ENCODE measurements at regions not wholly inside any gene's neighbourhood (a gene's known extent, or its start where the extent isn't known, plus 50 kb on each side); places are given as distances from the start of the nearest gene placed in this dataset.
A peak's percentile ranks its signal among the peaks of the same experiment; 100 is the strongest.
"Not testable (repeated sequence)": the region's sequence is repeated elsewhere in the genome, so short reads cannot be mapped to it uniquely, and the experiment has no call there.

DNA sequence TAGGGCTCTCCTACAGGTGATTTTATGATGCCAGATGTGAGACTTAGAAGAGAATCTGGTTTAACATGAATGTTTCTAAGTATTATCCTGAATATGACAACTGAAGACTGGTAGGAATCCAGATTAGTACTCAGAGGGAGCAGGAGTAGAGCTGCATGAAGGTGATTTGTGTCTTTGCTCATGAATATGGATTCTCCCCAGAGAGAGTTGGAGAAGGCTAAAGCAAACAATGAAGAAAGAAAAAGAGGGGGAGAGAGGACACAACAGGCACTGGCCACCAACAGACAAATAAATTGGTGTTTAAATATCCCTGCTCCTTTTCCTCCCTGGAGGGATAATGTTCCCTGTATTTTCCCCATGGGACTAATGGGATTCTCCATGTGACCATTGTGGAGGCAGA lies 427.0 kb upstream of the KLF12 start:
- no peak for DNase-seq

DNA sequence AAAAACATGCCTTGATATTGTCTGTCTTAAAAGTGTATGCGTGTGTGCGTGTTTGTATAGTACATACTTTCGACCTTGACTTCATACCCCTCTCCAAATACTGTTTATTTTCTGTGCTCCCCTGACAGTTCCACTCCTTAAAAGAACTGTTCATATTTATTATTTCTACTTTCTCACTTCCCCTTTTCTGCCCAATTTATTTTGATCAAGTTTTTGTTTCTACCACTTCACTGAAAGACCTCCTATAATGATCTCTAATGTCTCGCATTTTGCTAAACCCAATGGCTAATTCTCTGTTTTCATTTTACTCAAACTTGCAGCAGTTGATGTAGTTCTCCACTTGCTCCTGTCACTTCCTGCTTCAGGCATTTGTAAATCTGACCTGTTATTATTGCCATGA lies 426.1 kb upstream of the KLF12 start:
- no peak for DNase-seq

GRCh38 chr13:74557870-74558269 lies 423.7 kb upstream of the KLF12 start:
- no peak for DNase-seq

- no peak for DNase-seq
Measured at GRCh38 chr13:74555651-74556420, 421.6 kb upstream of the KLF12 start.

- no peak for DNase-seq
Measured at GRCh38 chr13:74555276-74555625, 421.0 kb upstream of the KLF12 start.

DNA sequence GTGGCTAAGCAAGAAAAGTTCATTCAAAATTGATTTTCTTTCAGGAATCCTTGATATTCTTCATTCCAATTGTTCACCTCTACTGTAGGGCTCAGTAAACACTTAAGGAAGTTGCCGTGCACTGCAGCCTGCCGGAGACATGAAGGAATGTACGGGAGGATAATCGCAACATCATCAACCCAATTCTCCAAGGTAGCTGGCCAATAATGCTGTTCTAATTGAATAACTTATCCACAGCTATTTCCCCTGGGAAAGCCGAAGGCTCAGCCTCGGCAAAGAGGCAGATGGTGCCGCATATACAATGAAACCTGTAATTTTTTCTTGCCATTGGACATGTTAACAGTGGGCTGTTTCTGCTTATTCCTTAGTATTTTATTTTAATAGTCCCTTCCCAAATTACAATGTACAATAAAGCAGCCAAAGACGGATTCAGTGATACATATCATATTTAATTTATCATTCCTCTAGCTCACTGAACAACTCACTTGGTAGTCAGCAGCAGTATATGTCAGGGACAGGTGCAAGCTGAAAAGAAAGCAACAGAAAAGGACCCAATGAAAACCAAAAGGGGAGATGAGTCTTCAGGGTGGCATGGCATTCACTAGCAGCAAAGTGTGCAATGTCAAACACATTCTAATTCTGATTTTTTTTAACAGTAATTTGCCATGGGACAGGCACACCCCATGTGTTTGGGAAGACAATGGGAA lies 420.5 kb upstream of the KLF12 start:
- no peak for DNase-seq

DNA sequence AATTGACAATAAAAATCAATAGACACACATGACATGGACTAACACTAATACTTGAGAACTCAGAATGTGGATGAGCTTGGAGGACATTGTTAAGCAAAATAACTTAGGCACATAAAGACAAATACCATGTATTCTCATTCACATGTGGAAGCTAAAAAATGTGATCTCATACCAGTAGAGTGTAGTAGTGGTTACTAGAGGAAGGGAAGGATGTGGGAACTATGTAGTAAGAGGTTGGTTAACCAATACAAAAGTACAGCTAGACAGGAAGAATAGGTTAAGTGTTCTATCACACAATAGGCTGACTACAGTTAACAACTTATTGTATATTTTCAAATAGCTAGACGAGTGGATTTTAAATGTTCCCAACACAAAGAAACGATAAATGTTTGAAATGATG lies 415.8 kb upstream of the KLF12 start:
- peak in 2 of 5 experiments; percentile 26 to 68 for DNase-seq

- DNase-seq, result not testable (repeated sequence)
Measured at GRCh38 chr13:74536649-74537048, 402.4 kb upstream of the KLF12 start.

- no peak for DNase-seq
Measured at GRCh38 chr13:74533226-74533625, 399.0 kb upstream of the KLF12 start.

DNA sequence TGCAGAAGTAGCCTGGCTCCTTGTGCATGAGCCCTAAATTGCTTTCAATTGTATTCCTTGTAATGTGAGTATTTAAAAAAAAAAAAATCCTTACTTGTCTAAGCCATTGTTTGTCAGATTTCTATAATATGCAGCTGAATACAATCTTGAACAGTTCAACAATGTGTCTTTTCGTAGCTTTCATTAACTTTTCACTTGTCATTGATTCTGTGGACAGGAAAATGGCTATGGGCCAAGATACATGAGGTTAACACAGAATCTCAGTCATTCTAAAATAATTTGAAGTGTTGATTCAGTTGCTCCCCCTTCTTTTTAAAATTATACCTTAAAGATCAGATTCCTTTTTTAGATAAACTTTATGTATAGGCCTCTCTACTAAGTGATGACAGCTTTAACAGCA lies 395.8 kb upstream of the KLF12 start:
- DNase-seq, result no peak

- DNase-seq, result no peak
Measured at GRCh38 chr13:74528734-74529513, 394.7 kb upstream of the KLF12 start.

DNA sequence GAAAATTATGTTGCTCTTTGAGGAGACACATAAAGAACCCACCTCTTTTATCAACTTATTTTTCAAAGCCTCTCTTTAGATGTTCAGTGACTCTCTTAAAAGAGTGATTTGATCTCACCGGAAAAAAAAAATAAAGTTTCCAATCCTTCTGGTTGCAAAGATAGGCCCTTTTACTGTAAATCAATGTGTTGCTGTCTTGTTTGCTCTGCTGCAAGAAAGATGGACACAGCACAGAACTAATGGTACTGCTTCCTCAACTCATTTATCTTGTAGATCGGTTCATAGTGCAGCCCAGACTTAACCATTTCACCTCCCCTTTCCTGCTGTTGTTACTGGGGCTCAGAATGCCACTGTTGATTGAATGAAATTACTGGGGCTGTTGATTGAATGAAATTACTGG lies 388.9 kb upstream of the KLF12 start:
- DNase-seq, result no peak

- no peak for DNase-seq
Measured at GRCh38 chr13:74511523-74511922, 377.3 kb upstream of the KLF12 start.

- DNase-seq, result no peak
Measured at GRCh38 chr13:74487091-74487722, 353.0 kb upstream of the KLF12 start.

GRCh38 chr13:74485757-74486156 lies 351.6 kb upstream of the KLF12 start:
- no peak for DNase-seq

DNA sequence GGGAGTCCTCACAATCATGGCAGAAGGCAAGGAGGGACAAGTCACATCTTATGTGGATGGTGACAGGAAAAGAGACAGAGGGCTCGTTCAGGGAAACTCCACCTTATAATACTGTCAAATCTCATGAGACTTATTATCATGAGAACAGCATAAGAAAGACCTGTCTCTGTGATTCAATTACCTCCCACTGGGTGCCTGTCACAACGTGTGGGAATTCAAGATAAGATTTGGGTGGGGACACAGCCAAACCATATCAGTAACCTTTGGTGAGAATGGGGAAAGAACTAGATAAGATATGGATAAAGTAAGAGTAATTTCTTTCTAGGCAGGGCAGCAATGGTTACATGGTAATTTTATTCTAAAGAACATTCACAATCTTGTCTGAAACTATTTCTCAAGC lies 344.9 kb upstream of the KLF12 start:
- DNase-seq, result no peak

DNA sequence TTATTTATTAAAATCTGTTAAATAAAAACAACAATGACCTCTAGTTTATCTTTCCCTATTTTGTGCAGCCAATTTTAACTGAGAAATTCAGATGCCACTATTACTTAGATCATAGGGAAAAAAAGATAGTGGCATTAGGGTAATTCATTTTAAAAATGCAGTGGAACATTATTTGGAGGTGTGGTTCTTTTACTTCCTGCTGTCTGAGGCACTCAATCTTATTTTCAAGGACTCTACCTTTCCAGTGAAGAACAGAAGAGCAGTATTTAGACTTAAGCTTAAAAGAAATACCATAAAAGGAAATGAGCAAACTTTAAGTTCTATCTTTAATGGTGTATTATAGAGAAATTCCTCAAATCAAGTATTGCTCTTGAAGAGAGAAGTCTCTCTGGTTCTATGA lies 342.6 kb upstream of the KLF12 start:
- DNase-seq, result no peak

DNA sequence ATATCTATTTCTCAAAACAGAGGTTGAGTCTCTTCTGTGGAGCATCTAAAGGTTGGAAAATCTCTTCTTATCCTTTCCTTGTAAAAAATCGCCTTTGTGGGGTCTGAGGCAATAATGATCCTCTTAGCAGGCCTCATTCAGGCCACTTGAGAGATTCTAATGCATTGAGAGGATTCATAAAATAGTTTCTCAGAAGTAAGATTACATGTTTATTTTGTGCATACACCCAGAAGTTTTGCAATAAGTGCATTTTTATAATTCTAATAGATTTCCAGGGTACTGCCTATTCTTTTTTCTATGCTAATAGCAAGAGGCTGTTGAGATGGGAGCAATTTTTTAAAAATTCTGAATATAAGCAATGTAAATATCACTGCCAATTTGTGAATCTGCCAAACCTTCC lies 342.2 kb upstream of the KLF12 start:
- DNase-seq, result no peak

- no peak for DNase-seq
Measured at GRCh38 chr13:74466864-74467263, 332.7 kb upstream of the KLF12 start.

DNA sequence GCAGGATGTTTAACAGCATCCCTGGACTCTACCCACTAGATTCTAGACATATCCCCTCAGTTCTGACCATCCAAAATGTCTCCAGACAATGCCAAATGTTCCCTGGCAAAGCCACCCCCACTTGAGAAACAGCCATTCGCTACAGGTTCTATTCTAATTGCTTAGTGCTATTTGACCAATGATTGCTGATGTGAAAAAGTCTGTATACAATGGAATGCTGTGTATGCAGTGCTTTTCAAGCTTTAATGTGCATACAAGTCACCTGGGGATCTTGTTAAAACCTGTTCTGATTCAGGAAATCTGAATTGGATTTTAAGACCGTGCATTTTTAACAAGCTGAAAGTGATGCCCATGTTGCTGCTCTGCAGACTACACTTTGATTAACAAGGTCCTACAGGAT lies 331.8 kb upstream of the KLF12 start:
- DNase-seq, result no peak

GRCh38 chr13:74465271-74465670 lies 331.1 kb upstream of the KLF12 start:
- DNase-seq, result no peak

DNA sequence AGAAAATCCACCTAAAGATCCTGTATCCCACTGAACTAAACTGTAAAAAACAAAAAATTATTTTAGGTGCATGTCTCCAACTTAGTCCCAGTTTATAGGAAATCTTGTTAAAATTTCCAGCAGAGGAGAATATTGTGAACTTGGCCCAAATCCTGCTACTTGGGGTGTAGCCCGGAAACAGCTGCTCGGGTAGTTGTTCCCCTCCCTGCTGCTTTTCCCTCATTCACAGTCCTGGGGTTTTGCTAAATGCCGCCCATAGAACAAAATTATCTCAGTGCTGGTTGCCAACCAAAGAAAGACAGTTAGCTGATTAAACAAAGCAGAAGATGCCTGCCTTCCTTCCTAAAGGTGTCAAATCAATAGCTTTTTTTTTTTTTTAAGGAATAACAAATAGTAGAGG lies 330.5 kb upstream of the KLF12 start:
- DNase-seq, result no peak

DNA sequence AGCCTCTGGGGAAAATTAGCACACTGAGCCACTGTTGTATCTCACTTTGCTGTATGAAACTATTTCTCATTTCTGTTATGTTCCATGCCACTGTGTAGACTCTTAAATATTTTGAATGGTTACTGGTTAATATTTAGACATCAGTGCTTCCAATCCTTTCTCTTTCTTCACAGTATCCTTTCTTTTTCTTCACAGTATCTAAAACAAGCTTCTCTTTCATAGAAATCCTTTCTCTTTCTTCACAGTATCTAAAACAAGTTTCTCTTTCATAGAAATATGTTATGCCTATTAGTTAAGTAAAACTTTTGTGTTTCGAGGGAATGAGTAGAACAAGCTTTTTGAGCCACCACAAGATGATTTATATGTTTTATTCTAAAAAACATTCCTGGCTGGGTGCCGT lies 326.8 kb upstream of the KLF12 start:
- DNase-seq, result no peak
